A204.1 (cell line): ENCODE measurements at regions not wholly inside any gene's neighbourhood (a gene's known extent, or its start where the extent isn't known, plus 50 kb on each side); places are given as distances from the start of the nearest gene placed in this dataset.
"Not testable (repeated sequence)": the region's sequence is repeated elsewhere in the genome, so short reads cannot be mapped to it uniquely, and the experiment has no call there.

Experiments
- FAIRE-seq: peaks from 2 replicates; lab custom pipeline; 2012; peaks lifted over from hg19 to GRCh38; lab: Jason Lieb, UNC

DNA sequence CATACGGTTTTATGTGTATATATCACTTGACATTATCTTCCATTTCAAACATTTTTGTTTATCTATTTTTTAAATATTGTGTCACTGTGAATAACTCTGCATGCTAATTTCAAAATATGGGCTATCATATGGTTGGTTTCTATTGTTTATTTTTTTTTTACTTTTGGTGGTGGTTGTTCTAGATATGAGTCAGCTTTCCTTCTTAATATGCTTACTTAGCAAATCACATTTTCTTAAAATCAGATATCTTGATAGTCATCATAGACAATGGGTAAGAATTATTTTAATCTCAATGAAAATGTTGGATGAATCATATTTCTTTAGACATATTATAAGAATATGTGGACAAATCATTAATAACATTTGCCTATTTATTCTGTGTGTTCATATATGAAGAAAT is 881.5 kb downstream of the BRINP3 start:
- FAIRE-seq = peak; percentile 41

DNA sequence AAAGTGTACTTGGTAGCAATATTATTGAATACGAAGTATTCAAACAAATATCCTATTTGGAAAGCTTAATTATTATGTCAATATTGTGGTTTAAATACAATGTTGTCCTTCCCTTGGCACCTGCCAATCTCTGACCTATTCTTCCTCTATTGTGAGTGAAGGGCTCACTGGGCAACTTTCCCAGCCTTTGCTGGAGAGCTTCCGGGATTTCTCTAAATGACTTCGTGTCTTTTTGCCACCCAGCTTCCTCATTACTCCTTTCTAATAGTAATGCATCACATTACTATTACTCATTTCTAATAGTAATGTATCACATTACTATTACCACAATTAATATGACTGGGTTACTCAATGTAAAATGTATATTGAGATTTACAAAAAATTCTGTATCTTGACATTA is 880.6 kb downstream of the BRINP3 start:
- no peak for FAIRE-seq

DNA sequence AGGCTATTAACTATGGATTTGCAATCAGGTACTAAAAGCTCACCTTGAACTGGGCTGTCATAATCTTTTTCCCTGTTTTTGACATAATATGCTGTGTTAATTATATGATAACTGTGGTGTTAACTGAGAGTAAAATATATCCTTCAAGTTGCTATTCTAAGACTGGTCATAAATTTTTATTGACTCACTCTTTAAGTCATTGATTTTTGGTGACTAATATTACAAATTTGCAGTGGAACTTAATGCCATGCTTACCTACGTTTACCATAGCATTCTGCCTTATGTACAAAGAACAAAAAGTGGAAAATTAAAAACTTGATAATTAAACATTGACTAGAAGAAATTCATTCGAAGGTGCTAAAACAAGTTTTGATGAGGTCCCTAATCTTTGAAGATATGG is 872.4 kb downstream of the BRINP3 start:
- FAIRE-seq = no peak

DNA sequence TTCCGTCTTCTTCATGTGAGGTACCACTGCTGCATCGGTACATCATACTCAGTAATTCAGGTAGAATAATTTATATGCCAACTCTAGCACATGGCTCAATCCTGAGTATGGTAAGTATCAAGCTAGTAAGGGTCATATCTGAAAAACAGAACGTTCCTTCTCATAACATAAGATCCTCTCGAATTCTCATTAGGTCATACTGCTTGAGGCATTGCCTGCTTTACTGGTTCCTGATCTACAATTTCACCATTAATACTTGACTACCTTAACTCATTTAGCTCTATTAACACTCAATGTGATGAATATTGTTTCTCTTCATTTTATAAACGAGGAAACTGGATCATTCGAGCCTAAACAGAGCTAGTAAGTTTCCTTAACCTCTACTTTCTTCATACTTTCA is 871.6 kb downstream of the BRINP3 start:
- no peak for FAIRE-seq

DNA sequence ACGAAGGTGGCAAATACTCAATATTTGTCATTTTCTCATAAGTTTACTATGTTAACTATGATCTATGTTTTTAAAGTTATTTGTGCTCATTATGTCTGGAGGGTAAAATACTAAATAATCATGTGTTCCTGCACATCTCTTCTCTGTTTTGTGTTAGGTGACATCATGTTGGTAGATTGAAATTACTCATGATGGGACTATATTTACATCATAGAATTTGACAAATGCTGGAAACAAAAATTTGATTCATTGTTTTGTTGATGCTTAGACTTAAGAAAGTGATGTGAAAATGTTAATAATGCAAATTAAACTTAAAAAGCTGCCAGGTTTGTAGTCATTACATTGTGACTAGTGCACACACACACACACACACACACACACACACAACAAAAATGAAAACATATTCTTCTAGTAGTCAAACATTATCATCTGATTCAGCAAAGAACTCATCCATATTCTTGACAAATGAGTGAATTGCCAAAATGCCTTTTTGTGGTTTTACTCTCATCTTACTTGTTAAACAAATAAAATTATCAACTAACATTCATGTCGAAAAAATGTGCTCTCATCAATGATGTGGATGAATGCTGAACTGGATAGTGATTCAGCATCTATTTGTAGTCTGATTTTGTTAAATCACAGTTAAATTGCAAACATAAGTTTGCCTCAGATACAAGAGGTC is 870.7 kb downstream of the BRINP3 start:
- FAIRE-seq = no peak

DNA sequence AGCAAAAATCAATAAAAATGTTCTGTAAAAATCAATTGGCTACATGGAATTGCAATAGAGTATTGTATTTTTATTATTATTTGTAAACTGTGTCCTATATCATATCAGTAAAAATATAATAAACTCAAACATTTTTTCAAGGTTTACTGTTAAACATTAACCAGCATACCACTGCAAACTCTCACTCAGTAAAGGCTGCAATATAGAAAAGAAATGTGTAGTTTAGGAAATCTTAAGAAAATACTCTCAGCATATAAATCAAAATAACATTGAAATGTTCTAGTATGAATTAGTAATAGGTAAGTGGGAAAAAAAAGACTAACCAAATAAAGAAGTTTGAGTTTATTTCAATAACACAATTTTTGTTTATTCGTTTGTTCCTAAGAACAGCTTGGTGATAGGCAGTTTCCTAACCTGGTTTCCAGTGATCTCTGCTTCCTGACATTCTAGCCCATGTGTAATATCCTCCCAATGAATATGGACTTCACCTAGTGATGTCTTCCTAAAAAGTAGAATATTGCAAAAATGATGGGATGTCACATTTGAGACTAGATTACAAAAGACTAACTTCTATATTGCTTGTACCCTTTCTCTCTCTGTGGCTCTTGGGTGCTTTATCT is 870.1 kb downstream of the BRINP3 start:
- no peak for FAIRE-seq

DNA sequence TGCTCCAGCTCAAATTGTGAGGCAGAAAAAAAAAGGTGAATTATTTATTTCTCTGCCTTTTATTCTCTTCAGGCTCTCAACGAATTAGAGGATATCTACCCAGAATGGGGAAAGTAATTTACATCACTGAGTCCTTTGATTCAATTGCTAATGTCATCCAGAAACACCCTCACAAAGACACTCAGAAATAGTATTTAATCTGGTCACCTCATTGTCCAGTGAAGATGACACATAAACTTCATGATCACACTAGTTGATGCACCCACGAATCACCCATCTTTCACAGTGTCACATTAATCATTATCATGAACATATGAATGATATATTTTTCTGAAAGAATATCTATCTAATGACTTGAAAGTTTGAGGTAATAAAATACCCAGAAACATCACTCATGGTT is 868.5 kb downstream of the BRINP3 start:
- no peak for FAIRE-seq

DNA sequence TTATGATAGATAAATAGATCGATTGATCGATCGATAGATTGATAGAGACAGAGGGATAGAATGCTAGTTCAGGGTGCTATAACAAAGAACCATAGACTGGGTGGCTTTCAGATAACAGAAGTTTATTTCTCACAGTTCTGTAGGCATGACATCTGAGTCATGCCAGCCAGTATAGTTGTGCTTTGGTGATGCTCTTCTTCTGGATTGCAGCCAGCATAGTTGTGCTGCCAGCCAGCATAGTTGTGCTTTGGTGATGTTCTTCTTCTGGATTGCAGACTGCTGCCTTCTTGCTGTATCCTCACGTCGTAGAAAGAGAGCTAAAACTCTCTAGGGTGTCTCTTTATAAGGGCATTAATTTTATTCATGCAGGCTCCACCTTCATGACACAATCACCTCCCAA is 860.8 kb downstream of the BRINP3 start:
- no peak for FAIRE-seq

DNA sequence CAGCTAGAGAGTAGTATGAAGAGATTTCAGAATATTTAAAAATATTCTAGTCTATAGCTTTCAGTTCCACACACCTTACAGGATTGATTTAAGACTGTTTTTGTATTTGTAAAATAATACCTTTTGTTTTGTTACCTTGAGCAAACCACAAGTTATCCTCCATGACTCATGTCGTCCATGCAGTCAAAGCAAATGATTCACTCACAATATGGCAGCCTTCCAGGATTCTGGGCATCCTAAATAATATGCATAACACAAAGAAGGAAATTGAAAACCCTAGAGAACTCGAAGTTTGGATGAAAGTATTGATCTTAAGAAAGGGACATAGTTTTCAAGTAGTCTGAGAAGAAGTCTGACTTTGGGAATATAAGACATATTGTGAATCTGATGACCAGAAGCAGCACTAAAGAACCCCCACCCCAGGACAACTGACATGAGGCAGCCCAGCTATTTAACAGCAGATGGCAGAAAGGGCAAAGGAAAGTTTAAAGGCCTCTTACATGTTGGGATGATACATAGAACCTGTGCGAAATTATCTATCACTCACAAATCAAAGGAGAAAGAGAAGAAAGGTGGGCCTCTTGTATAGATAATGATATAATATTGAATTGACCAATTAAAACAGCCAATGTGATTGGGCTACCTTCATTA is 857.9 kb downstream of the BRINP3 start:
- FAIRE-seq = no peak

DNA sequence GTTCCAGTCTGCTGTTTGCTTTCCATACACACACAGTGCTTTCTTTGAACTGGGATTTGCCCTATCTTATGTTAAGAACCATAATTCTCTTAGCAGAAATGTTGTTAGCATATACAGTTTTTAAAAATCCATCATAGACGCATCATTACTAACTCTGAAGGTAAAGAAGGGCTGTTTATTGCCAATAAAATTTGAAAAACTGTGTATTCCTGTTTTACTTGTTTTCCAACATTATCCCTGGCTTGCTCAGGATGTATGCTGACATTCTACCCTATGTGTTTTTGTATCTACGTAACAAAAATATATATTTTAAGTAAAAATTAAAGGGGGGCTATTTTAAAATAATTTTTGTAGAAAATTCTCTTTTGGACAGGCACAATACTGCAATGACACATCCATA is 857.2 kb downstream of the BRINP3 start:
- no peak for FAIRE-seq

DNA sequence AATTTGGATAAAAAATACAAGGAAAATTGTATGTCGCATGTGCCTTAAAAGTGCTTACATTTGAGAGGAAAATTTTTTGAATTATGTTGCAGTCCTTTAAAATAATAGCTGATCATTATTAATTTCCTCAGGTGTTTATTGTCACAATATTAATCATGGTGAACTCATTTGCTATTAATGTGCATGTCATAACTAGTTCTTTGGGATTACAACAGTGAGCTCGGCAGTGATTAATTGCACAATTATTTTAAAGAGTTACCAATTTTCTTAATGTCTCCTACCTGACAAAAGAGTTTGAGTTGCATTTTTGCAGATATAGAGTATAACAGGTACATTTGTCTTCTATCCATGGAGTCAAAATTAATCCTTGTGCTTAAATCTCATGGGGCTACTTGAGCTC is 854.3 kb downstream of the BRINP3 start:
- no peak for FAIRE-seq

DNA sequence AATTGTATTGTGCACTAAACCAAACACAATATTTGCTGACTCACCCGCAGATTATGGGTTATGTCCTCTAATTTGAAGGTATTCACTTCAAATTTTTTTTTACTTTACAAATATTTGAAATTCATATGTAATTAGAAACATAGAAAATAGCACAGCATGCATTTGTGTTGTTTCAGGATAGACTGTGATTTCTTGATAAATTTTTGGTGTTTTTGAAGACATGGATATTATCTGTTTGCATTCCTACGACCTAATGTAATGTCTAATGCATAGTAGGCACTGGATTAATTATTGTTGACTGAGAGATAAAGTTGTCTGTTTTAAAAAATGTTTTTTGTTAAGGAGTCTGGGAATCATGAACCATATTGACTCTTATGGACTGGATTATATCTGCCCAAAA is 850.2 kb downstream of the BRINP3 start:
- FAIRE-seq = no peak

DNA sequence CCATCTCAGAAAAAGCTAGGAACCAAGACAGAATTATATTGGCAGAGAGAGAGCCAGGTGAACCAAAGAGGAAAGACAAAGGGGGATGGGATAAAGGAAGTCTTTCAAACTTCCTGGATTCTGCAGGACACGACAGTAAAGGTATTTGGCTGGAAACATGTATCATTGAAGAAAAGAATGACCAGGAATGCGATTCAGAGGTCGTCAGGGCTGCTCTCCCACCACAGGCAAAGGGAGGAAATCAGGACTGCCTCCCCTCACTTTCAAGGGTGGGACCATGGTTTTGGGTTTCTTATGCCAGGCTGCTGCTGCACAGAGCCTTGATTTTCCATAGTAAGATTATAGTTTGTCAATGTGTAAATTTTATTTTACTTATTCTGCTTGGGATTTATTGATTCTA is 848.8 kb downstream of the BRINP3 start:
- no peak for FAIRE-seq

DNA sequence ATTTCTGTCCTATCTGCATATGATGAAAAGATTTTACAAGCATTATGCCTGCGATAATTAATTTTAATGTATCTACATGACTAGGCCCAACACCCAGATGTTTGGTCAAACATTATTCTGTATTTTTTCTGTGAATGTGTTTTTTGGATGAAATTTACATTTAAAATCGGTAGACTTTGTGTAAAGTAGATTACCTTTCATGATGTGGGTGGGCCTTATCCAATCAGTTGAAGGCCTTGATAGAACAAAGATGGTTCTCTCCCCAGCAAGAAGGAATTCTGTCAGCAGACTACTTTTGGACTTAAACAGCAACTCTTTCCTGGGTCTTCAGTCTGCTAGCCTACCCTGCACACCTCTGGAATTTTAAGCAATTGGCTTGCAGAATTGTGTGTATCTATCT is 844.0 kb downstream of the BRINP3 start:
- FAIRE-seq = no peak

DNA sequence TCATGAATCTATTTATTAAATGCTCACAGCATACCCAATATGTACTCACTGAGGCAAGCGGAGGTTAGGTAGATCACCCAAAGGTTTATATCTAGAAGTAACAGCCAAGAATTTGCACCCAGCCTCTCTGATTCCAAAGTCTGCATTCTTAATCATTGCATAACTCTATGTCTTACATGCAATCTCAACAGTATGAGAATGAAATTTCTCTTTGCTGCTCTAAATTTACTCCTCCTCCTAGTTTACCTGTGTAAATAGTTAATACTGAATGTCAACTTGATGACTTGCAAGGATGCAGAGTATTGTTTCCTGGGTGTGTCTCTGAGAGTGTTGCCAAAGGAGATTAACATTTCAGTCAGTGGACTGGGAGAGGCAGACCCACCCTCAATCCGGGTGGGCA is 840.6 kb downstream of the BRINP3 start:
- no peak for FAIRE-seq

DNA sequence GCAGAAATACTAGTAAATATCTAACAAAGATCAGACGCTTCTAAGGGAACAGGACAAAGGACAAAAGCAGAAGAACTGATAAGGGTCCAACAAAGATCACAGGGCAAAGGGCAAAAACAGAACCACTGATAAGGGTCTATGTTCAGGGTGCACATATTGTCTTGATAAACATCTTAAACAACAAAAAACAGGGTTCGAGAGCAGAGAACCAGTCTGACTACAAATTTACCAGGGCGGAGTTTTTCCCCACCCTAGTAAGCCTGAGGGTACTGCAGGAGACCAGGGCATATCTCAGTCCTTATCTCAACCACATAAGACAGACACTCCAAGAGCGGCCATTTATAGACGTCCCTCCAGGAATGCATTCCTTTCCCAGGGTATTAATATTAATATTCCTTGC is 833.5 kb downstream of the BRINP3 start:
- not testable (repeated sequence) for FAIRE-seq

DNA sequence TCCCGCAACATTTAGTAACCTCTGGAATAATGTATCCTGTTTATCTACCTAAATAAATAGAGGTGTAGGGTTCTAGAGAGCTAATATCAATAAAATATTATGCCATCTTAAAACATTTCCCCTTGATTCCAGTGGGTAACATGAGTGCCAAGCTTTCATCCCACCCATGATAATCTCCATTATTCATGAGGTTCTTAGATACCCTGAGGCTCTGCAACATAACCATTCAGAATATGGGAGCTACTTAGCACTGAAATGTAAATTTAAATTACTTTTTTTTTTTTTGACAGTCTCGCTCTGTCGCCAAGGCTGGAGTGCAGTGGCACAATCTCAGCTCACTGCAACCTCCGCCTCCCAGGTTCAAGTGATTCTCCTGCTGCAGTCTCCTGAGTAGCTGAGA is 832.7 kb downstream of the BRINP3 start:
- FAIRE-seq = no peak

DNA sequence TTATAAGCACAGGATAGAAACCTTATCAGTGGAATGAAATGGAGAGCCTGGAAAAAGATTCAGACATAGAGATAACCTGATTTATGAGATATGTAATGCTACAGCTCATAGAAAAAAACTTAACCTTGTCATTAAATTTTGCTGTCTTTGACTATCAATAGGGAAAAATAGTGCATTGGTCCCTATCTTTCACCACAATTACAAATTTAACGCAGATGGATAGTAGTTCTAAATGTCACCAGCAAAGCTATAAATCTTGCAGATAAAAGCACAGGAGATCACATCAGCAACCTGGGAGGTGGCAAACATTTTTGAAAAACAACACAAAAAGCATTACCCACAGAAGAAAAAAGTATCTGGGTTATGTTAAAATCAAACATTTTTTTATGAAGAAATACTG is 831.6 kb downstream of the BRINP3 start:
- FAIRE-seq = no peak

DNA sequence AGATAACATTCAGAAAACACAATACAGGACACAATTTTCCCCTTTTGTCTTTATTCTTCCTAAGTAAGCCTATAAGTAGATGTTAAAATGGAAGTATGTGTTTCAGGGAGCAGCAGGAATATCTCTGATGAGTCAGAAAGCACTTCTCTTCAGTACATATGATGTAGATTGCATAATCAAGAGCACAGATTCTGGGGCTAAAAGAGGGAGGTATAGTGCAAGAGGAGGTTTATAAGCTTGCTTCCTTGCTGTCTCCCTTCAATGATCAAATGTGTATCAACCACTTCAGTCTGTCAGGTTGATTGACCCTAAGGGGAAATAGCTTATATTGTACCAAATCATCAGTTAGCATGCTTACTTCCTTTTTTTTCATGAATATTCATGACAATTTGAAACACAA is 822.8 kb downstream of the BRINP3 start:
- FAIRE-seq = no peak

DNA sequence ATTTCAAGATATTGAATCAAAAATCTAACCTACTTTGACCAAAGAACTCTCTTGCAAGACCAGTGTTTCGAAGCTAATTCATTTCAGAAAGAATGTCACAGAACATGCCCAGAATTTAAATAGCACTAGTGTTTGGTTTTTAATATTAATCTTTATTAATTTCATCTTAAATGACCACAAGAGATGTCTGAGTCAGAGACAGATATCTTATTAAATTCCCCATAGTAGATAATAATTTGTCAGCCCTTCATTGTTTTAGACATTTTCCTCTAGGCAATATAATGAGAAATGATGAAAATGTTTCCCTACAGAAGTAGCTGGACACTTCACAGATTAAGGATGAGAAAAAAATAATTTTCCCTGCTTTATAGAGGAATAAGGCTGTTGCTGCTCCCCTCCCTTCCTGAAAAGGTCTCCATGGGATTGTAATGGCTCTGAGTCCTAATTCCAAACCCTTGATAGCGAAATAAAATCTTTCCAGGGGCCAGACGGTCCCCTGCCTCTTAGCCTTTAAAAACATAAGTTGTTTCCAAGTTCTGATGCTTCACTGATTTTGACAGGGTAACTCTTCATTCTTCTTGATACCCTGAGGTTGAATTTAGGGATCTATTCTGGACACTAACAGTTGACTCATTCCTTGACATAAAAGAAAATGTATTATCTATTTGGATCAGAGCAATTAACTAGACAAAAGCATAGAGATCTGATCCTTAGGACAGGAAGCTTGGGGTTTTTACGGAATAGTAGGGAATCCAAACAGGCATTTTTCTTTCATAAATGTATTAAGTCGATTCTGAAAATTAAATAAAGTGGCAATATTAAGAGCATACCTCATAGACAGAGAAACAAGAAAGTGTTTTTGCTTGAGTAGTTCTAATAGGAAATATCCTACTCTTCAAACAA is 820.8 kb downstream of the BRINP3 start:
- FAIRE-seq = no peak

DNA sequence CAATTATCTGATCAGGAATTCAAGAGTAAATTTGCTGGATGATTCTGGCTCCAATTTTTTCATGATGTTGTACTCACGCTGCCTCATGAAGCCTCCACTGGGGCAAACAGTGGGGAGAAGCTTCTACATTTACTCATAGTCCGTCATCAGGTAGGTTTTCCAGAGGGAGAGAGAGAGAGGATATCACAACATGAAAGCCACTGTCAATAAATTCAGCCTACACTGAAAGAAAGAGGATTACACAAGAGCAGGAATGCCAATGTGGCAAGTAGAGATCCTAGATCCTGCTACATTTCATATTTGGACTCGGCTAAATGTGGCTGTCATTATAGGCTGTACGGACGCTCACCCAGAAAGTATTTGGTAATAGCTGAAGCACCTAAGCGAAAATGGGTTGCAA is 819.9 kb downstream of the BRINP3 start:
- no peak for FAIRE-seq

DNA sequence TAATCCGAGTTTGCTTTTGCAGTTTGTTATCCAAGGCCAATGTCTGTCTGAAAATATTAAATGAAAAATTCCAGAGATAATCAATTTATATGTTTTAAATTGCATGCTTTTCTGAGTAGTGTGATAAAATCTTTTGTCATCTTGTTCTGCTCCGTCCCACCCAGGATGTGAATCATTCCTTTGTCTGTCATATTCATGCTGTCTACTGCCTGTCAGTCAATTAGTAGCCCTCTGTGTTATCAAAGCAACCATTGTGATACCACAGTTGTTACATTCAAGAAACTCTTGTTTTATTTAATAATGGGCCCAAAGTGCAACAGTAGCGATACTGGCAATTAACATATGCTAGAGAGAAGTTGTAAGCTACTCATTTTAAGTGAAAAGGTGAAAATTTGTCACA is 819.3 kb downstream of the BRINP3 start:
- no peak for FAIRE-seq

DNA sequence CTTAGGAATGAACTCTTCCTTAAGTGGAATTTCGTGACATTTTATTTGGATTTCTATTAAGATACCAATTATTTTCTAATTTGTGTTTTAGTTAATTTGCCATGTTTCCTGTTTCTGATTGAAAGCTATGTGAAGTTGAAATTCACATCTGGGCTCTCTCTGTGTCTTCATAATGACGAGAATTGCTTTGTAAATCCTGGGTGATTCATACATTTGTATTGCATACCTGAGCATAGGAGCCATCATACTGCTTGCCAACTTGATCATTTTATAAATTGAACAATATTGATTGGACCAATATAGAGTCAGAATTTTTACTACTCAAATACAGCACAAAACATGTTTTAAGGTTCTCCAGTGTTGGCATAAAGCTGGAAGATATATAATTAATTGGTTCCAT is 817.9 kb downstream of the BRINP3 start:
- FAIRE-seq = no peak
